ENCODE measurements at regions not wholly inside any gene's neighbourhood (a gene's known extent, or its start where the extent isn't known, plus 50 kb on each side); places are given as distances from the start of the nearest gene placed in this dataset.
A peak's percentile ranks its signal among the peaks of the same experiment; 100 is the strongest.
"Not testable (repeated sequence)": the region's sequence is repeated elsewhere in the genome, so short reads cannot be mapped to it uniquely, and the experiment has no call there.

GRCh38 chr2:65939687-65940086 is 495.2 kb upstream of the MEIS1 start:
- DNase-seq, result peak; percentile 40 to 84 (median 78)

GRCh38 chr2:65937379-65938160 is 497.4 kb upstream of the MEIS1 start:
- DNase-seq, result peak in 1 of 3 experiments; percentile 45

DNA sequence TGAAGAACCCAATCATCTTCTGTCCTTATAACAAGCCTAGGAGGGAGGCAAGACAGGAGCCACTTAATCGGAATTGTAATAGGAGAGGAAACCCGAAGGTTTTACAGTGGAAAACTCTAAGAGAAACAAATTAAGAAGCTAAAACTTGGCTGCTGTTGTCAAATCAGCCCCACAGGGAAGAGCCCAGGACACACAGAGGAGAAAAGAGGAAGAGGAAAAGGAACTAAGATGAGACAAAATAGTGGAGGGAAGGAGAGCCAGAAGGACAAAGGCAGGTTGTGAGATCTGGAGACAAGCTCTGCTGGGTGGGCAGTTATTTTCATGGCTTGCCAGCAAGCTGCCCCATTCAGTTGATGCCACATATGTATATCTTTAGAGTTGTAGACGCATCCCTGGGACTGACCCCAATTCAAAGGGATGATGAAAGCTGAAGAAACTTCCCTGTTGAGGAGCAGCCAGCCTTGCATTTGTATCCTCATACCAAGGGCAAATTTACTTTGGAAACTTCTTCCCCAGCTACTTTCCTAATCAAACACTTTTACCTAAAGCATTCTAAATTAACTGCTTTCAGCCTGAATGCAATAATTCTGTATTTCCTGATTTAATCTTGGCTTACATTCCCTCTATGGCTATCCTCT is 499.8 kb upstream of the MEIS1 start:
- no peak for DNase-seq

- DNase-seq, result no peak
Measured at GRCh38 chr2:65932571-65932970, 500.2 kb upstream of the SPRED2 start.

DNA sequence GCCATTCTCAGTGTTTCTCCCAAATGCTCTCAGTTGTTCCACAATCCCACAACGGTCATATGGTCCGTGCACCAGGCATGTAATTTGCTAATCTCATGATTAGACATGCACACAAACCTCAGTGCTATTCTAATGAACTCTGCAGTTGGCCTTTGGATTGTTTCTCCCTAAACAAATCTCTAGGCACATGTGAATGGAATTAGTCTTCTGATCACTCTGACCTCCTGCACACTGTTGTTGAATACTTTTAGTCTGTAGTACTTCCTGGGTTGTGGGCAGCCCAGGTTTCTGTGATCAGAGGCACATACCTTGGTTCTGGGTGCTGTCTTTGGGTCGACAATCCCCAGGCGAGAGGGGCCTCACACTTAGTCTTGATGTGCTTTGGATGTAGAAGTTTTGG is 498.7 kb upstream of the SPRED2 start:
- DNase-seq, result no peak

DNA sequence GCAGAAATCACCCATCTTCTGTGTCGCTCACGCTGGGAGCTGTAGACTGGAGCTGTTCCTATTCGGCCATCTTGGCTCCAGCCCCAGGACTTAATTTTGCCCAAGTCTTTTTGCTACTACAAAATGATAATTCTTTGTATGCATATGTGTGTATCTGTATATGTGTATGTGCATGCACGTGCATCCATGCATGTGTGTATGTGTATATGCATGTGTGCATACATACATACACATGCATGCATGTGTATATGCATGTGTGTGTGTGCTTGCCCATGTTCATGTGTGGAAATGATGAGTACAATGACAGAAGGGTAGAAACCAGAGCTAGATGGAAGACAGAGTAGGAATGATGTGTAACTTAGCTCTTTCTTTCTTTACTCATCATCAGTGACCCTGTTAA is 497.9 kb upstream of the SPRED2 start:
- DNase-seq, result no peak

DNA sequence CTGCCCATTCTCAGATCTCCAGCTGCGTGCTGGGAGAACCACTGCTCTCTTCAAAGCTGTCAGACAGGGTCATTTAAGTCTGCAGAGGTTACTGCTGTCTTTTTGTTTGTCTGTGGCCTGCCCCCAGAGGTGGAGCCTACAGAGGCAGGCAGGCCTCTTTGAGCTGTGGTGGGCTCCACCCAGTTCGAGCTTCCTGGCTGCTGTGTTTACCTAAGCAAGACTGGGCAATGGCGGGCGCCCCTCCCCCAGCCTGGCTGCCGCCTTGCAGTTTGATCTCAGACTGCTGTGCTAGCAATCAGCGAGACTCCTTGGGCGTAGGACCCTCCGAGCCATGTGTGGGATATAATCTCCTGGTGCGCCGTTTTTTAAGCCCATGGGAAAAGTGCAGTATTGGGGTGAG is 497.3 kb upstream of the SPRED2 start:
- DNase-seq, result not testable (repeated sequence)

- no peak for DNase-seq
Measured at GRCh38 chr2:65922794-65923193, 490.4 kb upstream of the SPRED2 start.

GRCh38 chr2:65922030-65922429 is 489.6 kb upstream of the SPRED2 start:
- no peak for DNase-seq

DNA sequence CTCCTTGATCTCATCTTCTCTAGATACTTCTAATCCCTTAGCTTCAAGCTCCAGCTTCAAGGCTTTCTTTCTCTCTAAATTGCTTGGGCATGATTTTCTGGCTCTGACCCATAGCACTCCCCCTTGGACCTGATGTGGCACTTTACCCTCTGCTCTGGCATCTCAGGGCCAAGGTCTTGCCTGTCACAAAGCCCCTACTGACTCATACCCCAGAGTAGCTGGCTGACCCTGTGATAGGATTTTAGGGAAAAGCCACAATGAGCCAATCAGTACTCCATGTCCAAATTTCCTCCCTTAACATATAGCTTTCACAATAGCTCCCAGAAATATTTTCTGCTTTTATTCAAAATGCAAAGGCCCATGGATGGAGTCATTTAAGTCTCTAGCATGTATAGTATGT is 488.7 kb upstream of the SPRED2 start:
- DNase-seq, result no peak

- DNase-seq, result no peak
Measured at GRCh38 chr2:65920659-65921058, 488.3 kb upstream of the SPRED2 start.

GRCh38 chr2:65919550-65920188 is 487.3 kb upstream of the SPRED2 start:
- DNase-seq, result peak; percentile 14 to 98 (median 51)

DNA sequence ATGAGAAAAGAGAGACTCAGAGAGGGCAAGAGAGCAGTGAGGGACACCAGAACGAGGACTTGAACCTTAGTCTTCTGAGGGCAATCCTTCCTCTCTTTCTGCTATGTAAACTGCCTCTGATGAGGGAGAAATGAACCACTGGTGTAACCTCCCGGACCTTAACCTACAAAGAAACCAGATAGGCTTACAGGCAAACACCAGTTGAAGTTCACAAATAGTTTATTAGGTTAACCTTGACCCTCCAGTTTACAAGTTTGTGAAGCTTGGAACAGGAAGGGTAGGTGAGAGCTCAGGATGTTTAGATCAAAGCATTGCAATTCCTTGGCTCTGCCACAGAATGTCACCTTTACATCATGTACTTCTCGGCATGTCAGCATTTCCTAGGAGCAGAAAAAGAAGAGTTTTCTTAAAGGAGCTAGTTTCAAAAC is 486.4 kb upstream of the SPRED2 start:
- peak in 1 of 3 experiments; percentile 21 for DNase-seq

DNA sequence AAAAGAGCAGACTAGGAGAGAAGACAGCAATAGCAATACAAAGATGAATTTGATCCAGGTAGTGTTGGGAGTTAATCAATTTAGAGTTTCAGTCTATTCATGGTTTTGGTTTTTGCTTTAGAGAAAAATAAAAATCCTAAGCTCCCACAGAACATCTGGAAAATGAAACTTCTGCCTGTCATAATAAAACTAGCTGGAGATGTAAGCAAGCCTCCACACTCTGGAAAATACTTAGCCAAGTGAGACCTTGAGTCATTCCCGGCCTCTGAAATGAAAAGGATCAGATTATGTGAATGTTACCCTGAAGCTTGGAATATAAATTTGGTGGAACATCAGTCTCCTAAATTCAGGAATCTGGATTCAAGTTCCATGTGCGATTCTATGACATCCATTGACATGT is 485.6 kb upstream of the SPRED2 start:
- DNase-seq, result no peak

GRCh38 chr2:65916785-65917295 is 484.4 kb upstream of the SPRED2 start:
- no peak for DNase-seq

- DNase-seq, result no peak
Measured at GRCh38 chr2:65916177-65916576, 483.8 kb upstream of the SPRED2 start.

DNA sequence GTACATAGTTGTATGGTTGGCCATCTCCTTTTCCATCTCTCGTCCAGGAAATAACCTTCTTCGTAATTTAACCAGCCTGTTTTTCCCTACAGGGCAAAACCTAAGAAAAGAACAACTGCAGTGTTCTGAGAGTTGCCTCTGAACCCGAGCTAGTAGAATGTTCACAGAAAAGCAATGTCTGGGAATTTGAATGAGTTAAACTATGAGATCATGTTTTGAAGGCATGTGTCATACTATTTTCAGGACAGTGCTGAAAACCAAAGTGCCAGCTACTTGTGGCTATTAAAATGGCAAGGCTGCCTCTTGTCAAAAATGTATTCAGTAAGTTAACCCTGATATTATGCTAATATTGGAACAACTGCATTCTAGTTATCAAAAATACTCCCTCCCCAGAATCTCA is 482.9 kb upstream of the SPRED2 start:
- DNase-seq, result no peak

- DNase-seq, result no peak
Measured at GRCh38 chr2:65914244-65914786, 481.9 kb upstream of the SPRED2 start.

- peak in 1 of 3 experiments; percentile 31 for DNase-seq
Measured at GRCh38 chr2:65913813-65914212, 481.4 kb upstream of the SPRED2 start.

GRCh38 chr2:65901756-65902155 is 469.4 kb upstream of the SPRED2 start:
- no peak for DNase-seq

GRCh38 chr2:65896446-65896845 is 464.0 kb upstream of the SPRED2 start:
- DNase-seq, result no peak

- DNase-seq, result not testable (repeated sequence)
Measured at GRCh38 chr2:65890131-65890530, 457.7 kb upstream of the SPRED2 start.

DNA sequence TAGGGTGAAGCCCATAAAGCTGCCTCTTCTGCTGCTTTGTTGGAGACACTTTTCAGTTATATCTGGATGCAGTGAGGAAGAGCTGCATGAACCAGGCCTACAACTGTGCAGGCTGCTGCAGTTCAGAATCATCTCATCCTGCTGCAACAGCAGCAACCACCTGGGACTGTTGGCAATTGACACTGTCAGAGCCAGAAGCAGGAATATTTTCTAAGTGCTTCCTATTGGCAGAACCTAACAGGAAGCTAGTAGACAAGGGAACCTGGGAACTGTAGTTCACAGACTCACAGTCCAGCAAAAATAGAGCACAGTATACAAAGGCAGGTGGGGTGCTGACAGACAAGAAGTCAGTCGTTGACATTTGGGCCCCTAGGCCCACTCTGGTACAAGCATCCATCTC is 452.9 kb upstream of the SPRED2 start:
- no peak for DNase-seq

DNA sequence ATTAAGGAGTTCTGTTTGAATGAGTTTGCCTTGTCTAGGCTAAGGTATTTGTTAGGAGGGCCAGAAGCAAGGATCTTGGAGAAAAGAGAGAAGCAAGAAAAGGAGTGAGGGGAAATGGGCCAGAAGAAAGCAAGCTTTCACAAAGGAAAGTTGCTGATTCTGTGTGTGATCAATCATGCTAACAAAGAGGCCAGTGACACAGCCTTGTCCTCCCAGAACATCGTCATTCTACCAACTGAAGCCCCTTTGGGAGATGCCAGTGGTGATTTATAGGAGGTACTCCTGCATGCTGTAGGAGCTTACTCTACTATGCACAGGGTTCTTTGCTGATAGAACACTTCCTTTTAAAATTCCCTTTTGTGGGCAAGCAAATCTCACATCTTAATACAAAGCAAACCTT is 449.2 kb upstream of the SPRED2 start:
- DNase-seq, result no peak
